ENCODE measurements at regions not wholly inside any gene's neighbourhood (a gene's known extent, or its start where the extent isn't known, plus 50 kb on each side); places are given as distances from the start of the nearest gene placed in this dataset.
"Not testable (repeated sequence)": the region's sequence is repeated elsewhere in the genome, so short reads cannot be mapped to it uniquely, and the experiment has no call there.

- no peak overlapping the region for H3K27ac ChIP-seq (ENCODE audit: low read length)
- no peak overlapping the region for H3K4me3 ChIP-seq (ENCODE audit: low read length)
- no peak overlapping the region for H3K9ac ChIP-seq (ENCODE audit: low read depth, low read length)
- H3K4me1 ChIP-seq (ENCODE audit: insufficient read depth, low read length), result no peaks in the 10 kb centered on the region
- no peaks in the 10 kb centered on the region for H3K36me3 ChIP-seq (ENCODE audit: insufficient read depth, low read depth, low read length)
- H3K9me3 ChIP-seq (ENCODE audit: insufficient read depth, low read depth, low read length), result no peaks in the 10 kb centered on the region
- H3K27me3 ChIP-seq (ENCODE audit: insufficient read depth, low read length), result no peaks in the 10 kb centered on the region
Observed at GRCh38 chr12:31796270-31796951, 67.6 kb upstream of the AMN1 start.

- H3K27ac ChIP-seq (ENCODE audit: low read length), result no peak overlapping the region
- H3K36me3 ChIP-seq (ENCODE audit: insufficient read depth, low read depth, low read length), result no peaks in the 10 kb centered on the region
- no peak overlapping the region for H3K4me3 ChIP-seq (ENCODE audit: low read length)
- no peak overlapping the region for H3K9ac ChIP-seq (ENCODE audit: low read depth, low read length)
- no peaks in the 10 kb centered on the region for H3K4me1 ChIP-seq (ENCODE audit: insufficient read depth, low read length)
- no peaks in the 10 kb centered on the region for H3K9me3 ChIP-seq (ENCODE audit: insufficient read depth, low read depth, low read length)
- no peaks in the 10 kb centered on the region for H3K27me3 ChIP-seq (ENCODE audit: insufficient read depth, low read length)
Observed at GRCh38 chr12:31794745-31795144, 65.9 kb upstream of the AMN1 start.

- H3K9me3 ChIP-seq (ENCODE audit: insufficient read depth, low read depth, low read length); H3K27ac ChIP-seq (ENCODE audit: low read length); H3K4me1 ChIP-seq (ENCODE audit: insufficient read depth, low read length); H3K36me3 ChIP-seq (ENCODE audit: insufficient read depth, low read depth, low read length); H3K27me3 ChIP-seq (ENCODE audit: insufficient read depth, low read length); H3K4me3 ChIP-seq (ENCODE audit: low read length); H3K9ac ChIP-seq (ENCODE audit: low read depth, low read length): not testable (repeated sequence)
Observed at GRCh38 chr12:31791265-31791664, 62.4 kb upstream of the AMN1 start.

- Histone ChIP-seq H3K36me3 (ENCODE audit: insufficient read depth, low read depth, low read length) (no peaks in the 10 kb centered on the region), H3K27me3 (ENCODE audit: insufficient read depth, low read length) (no peaks in the 10 kb centered on the region), H3K27ac (ENCODE audit: low read length) (no peak overlapping the region), H3K9me3 (ENCODE audit: insufficient read depth, low read depth, low read length) (no peaks in the 10 kb centered on the region), H3K9ac (ENCODE audit: low read depth, low read length) (no peak overlapping the region), H3K4me1 (ENCODE audit: insufficient read depth, low read length) (no peaks in the 10 kb centered on the region), H3K4me3 (ENCODE audit: low read length) (no peak overlapping the region)
Observed at GRCh38 chr12:31790759-31791158, 61.9 kb upstream of the AMN1 start.

- H3K27ac ChIP-seq (ENCODE audit: low read length), result no peak overlapping the region
- no peaks in the 10 kb centered on the region for H3K36me3 ChIP-seq (ENCODE audit: insufficient read depth, low read depth, low read length)
- H3K9me3 ChIP-seq (ENCODE audit: insufficient read depth, low read depth, low read length), result no peaks in the 10 kb centered on the region
Observed at GRCh38 chr12:31785318-31785717, 56.5 kb upstream of the AMN1 start.

GRCh38 chr12:31783996-31784645 lies 55.3 kb upstream of the AMN1 start:
- Histone ChIP-seq H3K27ac (ENCODE audit: low read length) (no peak overlapping the region), H3K9ac (ENCODE audit: low read depth, low read length) (no peak overlapping the region), H3K27me3 (ENCODE audit: insufficient read depth, low read length) (no peaks in the 10 kb centered on the region)

More at GRCh38 chr12:31785318-31785717, 56.5 kb upstream of the AMN1 start:
- H3K4me1 ChIP-seq (ENCODE audit: insufficient read depth, low read length), result no peaks in the 10 kb centered on the region
- H3K9ac ChIP-seq (ENCODE audit: low read depth, low read length), result no peak overlapping the region
- no peak overlapping the region for H3K4me3 ChIP-seq (ENCODE audit: low read length)
- H3K27me3 ChIP-seq (ENCODE audit: insufficient read depth, low read length), result no peaks in the 10 kb centered on the region

GRCh38 chr12:31783556-31783955 lies 54.7 kb upstream of the AMN1 start:
- Histone ChIP-seq H3K27me3 (ENCODE audit: insufficient read depth, low read length) (no peaks in the 10 kb centered on the region), H3K36me3 (ENCODE audit: insufficient read depth, low read depth, low read length) (no peaks in the 10 kb centered on the region), H3K9me3 (ENCODE audit: insufficient read depth, low read depth, low read length) (no peaks in the 10 kb centered on the region), H3K4me3 (ENCODE audit: low read length) (no peak overlapping the region), H3K27ac (ENCODE audit: low read length) (no peak overlapping the region), H3K4me1 (ENCODE audit: insufficient read depth, low read length) (no peaks in the 10 kb centered on the region), H3K9ac (ENCODE audit: low read depth, low read length) (no peak overlapping the region)

More at GRCh38 chr12:31783996-31784645, 55.3 kb upstream of the AMN1 start:
- no peak overlapping the region for H3K4me3 ChIP-seq (ENCODE audit: low read length)
- H3K4me1 ChIP-seq (ENCODE audit: insufficient read depth, low read length), result no peaks in the 10 kb centered on the region
- H3K36me3 ChIP-seq (ENCODE audit: insufficient read depth, low read depth, low read length), result no peaks in the 10 kb centered on the region
- H3K9me3 ChIP-seq (ENCODE audit: insufficient read depth, low read depth, low read length), result no peaks in the 10 kb centered on the region

- Histone ChIP-seq H3K4me1 (ENCODE audit: insufficient read depth, low read length) (no peaks in the 10 kb centered on the region), H3K27me3 (ENCODE audit: insufficient read depth, low read length) (no peaks in the 10 kb centered on the region), H3K9ac (ENCODE audit: low read depth, low read length) (no peak overlapping the region), H3K4me3 (ENCODE audit: low read length) (no peak overlapping the region), H3K36me3 (ENCODE audit: insufficient read depth, low read depth, low read length) (no peaks in the 10 kb centered on the region), H3K9me3 (ENCODE audit: insufficient read depth, low read depth, low read length) (no peaks in the 10 kb centered on the region), H3K27ac (ENCODE audit: low read length) (no peak overlapping the region)
Observed at GRCh38 chr12:31781894-31782540, 53.2 kb upstream of the AMN1 start.

GRCh38 chr12:31780096-31780495 lies 51.3 kb upstream of the AMN1 start:
- H3K9ac ChIP-seq (ENCODE audit: low read depth, low read length), result no peak overlapping the region
- H3K27ac ChIP-seq (ENCODE audit: low read length), result no peak overlapping the region
- no peaks in the 10 kb centered on the region for H3K36me3 ChIP-seq (ENCODE audit: insufficient read depth, low read depth, low read length)
- H3K9me3 ChIP-seq (ENCODE audit: insufficient read depth, low read depth, low read length), result no peaks in the 10 kb centered on the region
- no peaks in the 10 kb centered on the region for H3K4me1 ChIP-seq (ENCODE audit: insufficient read depth, low read length)
- no peak overlapping the region for H3K4me3 ChIP-seq (ENCODE audit: low read length)
- H3K27me3 ChIP-seq (ENCODE audit: insufficient read depth, low read length), result no peaks in the 10 kb centered on the region

- no peaks in the 10 kb centered on the region for H3K9me3 ChIP-seq (ENCODE audit: insufficient read depth, low read depth, low read length)
- no peaks in the 10 kb centered on the region for H3K4me1 ChIP-seq (ENCODE audit: insufficient read depth, low read length)
- no peak overlapping the region for H3K27ac ChIP-seq (ENCODE audit: low read length)
- no peaks in the 10 kb centered on the region for H3K27me3 ChIP-seq (ENCODE audit: insufficient read depth, low read length)
- H3K4me3 ChIP-seq (ENCODE audit: low read length), result no peak overlapping the region
- no peak overlapping the region for H3K9ac ChIP-seq (ENCODE audit: low read depth, low read length)
- H3K36me3 ChIP-seq (ENCODE audit: insufficient read depth, low read depth, low read length), result no peaks in the 10 kb centered on the region
Observed at GRCh38 chr12:31778687-31779086, 49.9 kb upstream of the AMN1 start.
